NOMO-1 treated with dmso at 0.1 percent for 144 hours (cell line): ENCODE measurements at regions not wholly inside any gene's neighbourhood (a gene's known extent, or its start where the extent isn't known, plus 50 kb on each side); places are given as distances from the start of the nearest gene placed in this dataset.
"Not testable (repeated sequence)": the region's sequence is repeated elsewhere in the genome, so short reads cannot be mapped to it uniquely, and the experiment has no call there.

Experiments used
- DNase-seq: peaks from one replicate; lab custom pipeline; 2025; ENCODE audit not compliant: unreplicated experiment; lab: John Stamatoyannopoulos, UW

DNA sequence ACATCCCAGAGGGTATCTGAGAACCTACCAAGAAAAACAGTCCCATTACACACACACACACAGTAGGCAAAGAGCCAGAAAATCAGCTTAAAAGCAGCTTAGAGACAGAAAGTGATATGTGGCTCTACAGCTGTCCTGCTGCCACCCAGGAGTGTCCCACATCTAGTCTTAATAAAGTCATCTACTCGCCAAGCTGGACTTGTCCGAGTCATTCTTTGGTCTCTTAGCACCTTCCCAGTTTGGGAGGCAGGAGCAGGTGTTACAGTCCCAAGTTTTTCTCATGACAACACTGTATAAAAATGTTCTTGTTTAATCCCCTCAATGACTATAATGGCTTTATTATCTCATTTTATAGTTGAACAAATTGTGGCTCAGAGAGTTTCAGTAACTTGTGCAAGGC is 252.5 kb upstream of the CASK start:
- no peak for DNase-seq

DNA sequence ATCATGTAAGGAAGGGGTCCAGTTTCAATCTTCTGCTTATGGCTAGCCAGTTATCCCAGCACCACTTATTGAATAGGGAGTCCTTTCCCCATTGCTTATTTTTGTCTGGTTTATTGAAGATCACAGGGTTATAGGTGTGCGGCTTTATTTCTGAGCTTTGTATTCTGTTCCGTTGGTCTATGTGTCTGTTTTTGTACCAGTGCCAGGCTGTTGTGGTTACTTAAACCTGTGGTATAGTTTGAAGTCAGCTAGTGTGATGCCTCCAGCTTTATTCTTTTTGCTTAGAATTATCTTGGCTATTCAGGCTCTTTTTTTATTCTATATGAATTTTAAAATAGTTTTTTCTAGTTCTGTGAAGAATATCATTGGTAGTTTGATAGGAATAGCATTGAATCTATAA is 234.6 kb upstream of the CASK start:
- DNase-seq, result not testable (repeated sequence)

DNA sequence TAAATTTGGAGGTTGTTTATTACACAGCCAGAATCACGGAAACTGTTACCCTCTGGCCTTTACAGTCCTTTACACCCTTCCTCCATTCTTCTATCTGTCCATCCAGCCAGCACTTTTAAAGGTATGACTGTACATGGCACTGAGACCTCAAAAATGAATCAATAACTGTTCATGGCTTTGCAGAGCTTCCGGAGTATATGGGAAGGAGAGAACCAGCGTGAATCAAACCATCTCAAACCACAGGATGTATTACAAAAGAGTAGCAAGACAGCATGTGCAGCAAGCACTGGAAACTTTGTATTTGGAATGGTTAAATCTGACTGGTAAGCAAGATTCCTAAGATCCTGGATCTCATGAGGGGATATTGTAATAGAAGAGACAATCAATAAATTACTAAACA is 228.5 kb upstream of the CASK start:
- DNase-seq, result peak; percentile 22

DNA sequence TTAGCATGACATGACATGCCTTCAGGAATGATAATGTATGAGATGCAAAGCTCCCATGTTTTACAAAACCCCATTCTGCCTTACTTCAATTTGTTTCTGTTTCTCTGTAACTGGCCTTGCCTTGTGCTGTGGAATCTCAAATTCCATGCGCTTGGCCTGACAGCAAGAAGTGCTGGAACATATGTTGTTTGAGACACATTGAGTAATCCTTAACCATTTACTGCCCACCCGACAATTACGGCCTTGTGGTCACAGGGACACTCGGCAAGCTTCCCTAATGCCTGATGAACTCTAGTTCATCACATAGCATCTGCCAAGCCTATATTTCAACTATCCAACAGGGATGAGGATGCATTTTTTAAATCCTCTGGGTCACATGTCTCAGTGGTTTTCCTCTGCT is 226.4 kb upstream of the CASK start:
- DNase-seq, result no peak

DNA sequence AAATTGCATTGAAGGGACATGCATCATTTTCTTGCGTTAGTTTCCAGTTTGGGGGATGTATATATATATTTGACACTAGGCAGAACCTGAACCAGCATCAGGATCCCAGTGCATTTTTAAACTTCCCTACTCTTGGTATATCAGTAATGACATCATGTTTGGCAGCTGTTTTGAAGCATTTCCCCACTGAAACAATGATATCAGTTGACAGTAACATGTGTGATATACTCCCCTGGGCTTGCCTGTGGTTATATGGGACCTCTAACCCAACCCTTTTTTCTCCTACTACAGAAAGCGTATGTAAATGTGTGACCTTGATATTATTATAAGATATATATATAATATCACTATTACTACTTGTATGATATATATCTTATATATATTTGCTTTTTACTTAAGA is 225.9 kb upstream of the CASK start:
- no peak for DNase-seq

DNA sequence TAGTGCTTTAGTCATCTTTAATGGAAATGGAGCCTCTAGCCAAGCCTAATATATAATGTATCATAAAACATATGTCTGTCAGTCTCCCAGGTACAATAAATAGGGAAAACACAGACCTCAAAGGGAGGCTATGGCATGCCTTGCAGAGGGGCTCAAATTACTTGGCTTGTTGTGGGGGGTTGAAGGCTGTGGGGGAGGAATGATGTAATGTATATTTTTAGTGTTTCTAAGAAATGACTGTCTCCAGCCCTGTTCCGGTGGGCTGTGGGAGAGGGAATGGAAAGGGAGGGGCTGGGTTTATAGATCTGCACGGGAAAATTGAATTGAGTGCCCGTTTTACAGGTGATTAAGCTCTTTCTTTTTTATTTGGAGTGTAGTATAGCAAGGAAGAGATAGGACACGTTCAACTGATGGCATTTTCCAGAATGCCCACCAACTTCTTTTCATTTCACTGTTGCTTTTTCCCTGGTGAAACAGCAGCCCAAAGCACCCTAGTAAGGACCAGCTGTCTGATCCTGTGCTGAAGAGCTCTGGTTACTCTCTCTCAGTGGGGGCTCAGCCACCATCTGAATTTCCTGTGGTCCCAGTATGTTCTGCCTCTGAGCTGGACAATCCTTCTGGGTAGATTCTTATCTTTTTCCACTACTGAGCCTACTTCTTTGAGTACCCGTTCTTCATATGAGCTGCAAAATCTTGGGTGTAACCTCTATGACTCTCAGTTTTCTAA is 220.7 kb upstream of the CASK start:
- DNase-seq, result no peak

DNA sequence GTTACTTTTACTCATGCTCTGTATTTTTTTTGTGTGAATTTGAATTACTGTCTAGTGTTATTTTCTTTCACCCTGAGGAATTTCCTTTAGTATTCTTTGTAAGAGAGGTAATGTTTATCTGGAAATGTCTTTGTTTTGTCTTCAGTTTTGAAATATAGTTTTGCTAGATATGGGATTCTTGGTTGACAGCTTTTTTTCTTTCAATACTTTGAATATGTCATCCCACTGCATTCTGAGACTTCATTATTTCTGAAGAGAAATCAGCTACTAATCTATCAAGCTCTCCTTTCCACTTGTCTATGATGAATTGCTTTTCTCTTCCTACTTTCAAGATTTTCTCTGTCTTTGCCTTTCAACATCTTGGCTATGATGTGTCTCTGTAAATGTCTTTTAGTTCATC is 217.0 kb upstream of the CASK start:
- no peak for DNase-seq

DNA sequence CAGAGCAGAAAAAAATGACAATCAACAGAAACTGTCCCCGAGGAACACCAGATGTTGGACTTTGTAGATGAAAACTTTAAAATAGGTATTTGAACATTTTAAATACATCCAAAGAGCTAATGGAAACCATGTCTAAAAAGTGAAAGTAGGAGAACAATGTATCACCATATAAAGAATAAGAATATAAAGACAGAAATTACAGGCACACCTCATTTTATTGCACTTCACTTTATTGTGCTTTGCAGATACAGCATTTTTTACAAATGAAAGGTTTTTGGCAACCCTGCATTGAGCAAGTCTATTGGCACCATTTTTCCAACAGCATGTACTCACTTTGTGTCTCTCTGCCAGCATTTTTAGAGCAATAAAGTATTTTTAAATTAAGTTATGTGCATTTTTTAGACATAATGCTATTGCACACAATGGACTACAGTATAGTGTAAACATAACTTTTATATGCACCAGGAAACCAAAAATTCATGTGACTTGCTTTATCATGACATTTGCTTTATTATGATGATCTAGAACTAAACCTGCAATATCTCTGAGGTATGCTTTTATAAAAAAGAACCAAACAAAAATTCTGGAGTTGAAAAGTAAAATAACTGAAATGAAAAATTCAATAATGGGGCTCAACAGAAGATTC is 212.4 kb upstream of the CASK start:
- DNase-seq, result no peak

DNA sequence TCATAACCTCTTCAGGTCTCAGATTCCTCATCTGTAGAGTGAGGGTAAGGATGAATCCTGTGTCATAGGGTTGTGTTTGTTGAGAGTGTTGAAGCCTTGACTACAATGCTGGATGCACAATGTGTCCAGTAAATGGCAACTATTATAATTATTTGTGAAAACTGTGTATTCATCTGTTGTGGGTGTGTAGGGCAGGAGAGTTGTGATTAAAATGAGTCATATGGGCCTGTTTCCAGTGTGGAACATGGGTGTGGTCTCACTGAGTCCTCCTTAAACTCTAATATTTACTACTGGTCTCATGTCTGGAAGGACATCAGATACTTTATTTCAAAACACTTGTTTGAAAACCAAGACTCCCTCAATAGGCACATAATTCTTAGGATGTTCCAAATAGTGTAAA is 208.5 kb upstream of the CASK start:
- no peak for DNase-seq

DNA sequence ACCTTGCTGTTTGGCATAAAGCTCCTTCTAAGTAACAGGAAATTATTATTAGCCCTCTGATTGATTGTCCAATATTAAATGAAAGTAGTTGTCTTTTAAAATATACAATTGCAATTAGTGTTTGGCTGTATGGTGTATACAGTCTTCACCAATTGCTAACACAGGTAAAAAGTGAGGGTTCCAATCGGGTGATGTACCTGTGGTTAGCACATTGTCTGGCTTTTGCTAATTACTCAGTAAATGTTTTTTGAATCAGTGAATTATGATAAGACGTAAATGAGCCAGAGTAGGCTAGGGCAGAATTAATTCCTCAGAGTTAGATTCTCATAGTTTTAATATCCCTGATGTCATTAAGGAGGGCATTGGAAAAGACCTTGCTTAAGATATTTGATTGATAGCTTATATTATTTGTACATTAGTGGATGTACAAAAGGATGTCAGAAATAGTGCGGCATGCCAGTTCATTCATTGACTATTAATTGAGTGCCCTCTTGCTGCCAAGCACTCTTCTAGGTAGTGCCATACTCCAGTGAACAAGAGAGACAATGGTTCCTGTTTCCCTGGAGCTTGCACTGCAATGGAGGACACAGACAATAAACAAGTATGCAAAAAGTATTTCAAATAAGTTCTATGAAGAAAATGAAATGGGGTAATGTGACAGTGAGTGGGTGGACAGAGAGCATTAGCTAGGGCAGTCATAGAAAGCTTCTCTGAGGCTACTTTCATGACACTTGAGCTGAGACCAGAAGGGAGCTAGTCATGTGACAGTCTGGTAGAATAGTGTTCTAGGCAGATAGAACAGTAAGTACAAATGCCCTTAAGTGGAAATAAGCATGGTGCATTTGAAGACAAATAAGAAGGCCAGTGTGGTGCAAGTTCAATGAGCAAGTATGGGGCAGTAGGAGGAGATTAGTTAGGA is 205.9 kb upstream of the CASK start:
- no peak for DNase-seq

DNA sequence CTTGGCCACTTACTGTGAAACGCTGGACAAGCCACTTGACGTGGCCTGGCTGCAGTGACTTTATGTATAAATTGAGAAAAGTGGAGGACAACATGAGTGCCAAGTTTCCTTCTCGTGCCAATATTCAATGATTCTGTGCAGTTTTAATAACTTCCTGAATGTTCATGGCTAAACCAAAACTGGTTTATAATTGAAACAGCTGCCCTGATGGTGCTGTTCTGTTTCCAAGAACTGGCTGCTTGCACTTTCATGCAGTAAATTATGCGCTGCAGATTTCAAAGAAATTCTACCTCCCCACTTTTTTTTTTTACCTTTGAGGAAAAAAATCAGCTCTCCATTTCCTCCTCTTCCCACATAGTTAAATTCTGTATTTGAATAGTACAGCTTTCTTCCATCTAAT is 205.2 kb upstream of the CASK start:
- no peak for DNase-seq

DNA sequence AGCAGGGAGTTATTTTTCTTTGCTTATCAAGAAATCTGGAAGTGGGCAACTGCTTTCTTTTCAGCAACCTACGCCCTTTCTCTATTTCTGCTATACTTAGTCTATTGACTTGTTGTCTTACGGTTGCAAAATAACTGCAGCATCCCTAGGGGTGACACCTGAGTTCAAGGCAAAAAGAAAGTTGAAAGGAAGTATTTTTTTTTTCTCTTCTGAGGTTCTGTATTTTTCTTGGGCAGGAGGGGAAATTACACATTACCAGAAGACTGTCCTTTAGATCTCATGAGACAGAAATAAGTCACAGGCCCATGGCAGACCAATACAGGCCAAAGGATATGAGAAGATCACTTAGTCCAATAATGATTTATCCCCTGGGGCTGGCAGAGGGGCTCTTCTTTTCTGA is 204.7 kb upstream of the CASK start:
- no peak for DNase-seq

DNA sequence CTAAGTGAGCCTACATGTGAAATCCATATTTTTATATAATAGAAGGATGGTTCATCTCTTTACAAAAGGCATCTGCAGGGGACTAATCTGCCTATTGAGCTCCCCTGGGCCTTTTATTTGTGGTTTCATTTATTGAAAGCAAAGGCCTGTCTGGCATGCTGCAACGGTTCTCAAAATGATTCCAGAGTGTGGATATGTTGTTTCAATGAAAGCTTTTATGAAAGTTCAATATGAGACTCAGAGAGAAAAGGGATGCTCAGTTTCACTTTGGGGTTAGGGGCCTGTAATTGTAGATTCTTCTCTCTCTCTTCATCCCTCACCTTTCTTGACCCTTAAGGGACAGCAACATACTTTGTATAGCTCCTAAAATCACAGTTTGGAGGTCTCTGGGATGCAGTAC is 204.2 kb upstream of the CASK start:
- DNase-seq, result no peak

DNA sequence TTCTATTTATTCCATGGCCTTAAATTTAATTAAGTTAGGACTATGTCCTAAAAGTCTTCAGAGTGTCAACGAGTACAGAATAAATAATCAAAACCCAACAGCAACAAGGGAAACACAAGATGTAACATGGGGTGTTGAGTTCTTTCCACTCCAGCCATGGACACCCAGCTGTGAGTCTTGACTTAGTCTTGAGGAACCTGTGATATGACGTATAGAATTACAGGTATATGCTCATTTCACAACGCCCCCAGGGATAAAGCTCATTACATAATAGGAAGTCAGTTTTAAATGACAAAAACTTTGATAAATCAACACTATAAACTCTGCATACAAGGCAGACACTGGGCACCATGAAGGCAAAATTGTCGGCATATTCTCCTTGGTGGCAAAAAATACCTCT is 200.0 kb upstream of the CASK start:
- no peak for DNase-seq

DNA sequence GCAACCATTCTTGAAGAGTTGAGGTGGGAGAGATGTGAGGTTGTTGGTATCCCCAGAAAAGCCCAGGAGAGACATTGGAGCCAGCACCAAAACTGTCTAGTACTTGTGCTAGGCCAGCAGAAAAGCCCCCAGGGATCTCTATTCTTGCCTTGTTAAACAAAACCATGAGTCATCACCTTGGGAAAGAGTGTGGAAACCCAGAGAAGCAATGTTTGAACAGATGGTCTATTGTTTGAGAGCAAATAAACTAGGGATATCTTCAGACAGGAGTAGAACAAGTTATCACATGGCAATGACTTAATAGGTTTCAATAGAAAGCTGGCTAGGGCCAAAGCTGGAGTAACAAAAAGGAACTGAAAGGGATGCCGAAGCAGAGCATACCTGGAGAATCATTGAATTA is 195.7 kb upstream of the CASK start:
- DNase-seq, result no peak

DNA sequence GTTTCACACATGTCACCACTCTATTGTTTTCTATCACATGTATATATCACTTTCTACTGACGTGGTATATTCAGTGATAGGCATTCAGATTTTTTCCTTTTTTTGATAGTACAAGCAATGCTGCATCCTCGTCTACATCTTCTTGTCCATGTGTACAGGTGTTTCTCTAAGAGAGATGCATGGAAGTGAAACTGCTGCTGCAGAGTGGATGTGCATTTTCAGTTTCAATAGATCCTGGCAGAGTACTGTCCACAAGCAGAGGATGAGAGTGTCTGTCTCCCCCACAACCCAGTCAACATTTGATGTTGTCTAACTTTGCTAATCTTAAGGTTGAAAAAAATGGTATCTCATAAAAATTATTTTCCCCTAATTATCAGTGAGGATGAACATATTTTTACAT is 194.0 kb upstream of the CASK start:
- DNase-seq, result no peak

DNA sequence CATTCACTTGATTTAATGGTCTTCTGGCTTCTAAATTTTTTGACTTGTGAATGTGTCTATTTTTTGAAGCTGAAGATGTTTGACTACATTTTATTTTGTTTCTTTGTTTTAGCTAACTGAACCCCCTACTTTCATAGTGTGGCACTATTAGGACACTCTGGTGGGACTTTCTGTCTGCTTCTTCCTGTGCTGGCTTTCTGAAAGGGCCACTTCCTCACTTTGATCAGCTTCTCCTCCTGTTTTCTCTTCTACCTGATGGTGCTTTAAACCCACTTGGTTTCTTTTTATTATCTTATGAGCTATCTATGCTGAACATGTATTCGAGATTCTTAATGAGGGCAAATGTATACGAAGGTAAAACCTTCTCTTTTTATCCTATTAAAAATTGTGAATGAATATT is 186.1 kb upstream of the CASK start:
- DNase-seq, result no peak

DNA sequence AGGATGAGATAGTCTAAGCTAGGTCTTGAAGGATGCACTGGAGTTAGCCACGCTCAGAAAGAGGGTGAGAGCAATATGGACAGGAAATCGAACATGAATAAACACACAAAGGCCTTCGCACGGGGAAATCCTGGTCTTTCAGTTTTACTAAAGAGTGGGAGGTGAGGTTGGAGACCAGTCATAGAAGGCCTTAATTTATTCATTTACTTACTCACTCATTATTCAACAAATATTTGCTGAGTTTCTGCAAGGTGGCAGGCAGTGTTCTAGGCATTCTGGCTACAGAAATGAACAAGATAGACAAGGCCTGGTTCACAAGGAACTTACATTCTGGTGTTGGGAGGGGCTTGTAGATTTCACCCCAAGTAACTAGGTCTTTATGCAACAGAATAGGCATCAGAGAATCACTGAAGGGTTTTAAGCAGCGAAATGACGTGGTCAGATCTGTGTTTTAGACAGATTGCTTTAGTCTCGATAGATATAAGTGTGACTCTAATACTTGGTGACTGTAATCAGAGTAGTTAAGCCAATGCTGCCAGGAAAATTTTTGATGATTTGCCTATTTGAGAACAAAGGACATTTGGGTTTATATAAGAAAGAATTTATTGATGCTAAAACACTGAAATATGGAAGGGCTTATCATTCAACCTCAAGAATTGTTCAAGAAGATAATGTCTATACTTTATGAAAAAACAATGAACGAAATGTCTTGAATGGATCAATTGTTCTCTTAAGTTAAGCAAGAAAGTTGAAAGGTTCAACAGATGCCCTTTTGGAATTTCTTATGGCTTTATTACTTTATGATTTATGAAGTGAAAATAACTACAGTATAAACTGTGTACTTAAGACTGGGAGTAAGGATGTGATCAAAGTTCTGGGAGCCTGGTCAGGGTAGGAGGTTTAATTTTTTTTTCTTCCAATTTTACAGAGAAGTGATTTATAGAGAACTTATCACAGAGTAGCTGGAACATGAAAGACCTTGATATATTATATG is 184.4 kb upstream of the CASK start:
- DNase-seq, result no peak

DNA sequence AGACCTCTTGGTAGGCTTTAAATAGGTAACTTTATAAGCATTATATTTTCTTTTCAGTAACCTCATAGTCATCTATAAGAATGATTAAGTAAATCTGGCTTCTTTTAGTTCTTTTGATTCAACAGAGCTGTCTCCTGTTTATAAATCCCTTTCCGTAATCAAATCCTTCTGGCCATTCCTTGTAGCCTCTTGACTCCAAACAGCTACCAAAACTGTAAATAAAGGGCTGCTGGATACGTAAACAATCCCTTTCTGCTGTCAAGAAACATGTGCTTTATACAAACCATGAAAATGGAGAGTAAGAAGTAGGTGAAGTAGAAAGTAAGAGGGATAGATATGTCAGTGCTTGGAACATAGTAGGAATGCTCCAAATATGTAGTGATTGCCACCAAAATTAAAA is 183.2 kb upstream of the CASK start:
- no peak for DNase-seq

DNA sequence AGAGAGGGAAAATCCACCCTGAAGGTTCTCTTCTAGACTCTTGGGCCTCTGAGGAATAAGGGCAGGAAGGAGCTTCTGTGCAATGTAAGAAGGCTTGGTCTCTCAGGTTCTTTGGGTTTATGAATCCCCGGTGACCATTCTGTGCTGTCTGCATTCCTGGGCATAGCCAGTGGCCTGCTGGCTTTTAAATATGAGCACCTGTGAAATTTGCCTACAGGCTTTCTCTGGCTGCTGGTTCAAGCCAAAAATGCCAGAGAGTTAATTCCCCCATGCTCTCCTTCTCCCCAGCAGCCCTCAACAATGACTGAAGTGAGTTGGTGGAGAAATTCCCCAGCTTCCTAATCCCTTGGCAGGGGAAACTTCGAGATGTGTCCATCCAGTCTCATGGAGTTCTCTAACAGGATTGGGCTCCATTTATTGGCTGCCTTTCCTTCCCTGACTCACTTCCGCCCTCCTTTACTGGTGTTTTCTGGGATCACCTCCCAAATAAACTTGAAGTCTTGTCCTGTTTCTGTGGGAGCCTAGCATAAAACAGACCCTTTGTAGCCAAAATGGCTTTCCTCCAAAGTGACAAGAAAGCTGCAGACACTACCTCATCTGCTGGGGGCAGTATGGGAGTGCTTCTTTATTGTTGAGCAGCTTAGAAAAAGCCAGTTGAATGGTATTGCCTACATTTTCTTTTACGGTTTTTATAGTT is 179.4 kb upstream of the CASK start:
- no peak for DNase-seq
